HPDE6-E6E7 (cell line): ENCODE measurements at regions not wholly inside any gene's neighbourhood (a gene's known extent, or its start where the extent isn't known, plus 50 kb on each side); places are given as distances from the start of the nearest gene placed in this dataset.
A peak's percentile ranks its signal among the peaks of the same experiment; 100 is the strongest.

Source experiments
- DNase-seq: peaks from one replicate; pipeline ENCODE4 v3.0.0; 2011; ENCODE audit warnings: missing footprints; ENCODE audit errors: extremely low spot score

DNA sequence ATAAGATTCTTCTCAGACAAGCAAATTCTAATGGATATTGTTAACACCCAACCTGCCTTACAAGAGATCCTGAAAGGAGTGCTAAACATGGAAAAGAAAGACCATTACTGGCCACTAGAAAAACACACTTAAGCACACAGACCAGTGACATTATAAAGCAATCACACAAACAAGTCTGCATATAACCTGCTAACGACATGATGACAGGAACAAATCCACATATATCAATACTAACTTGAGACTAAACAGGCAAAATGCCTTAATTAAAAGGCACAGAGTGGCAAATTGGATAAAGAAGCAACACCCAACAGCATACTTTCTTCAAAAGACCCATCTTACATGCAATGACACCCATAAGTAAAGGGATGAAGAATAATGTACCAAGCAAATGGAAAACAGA, 100.5 kb upstream of the PCDH18 start:
- no peak for DNase-seq

DNA sequence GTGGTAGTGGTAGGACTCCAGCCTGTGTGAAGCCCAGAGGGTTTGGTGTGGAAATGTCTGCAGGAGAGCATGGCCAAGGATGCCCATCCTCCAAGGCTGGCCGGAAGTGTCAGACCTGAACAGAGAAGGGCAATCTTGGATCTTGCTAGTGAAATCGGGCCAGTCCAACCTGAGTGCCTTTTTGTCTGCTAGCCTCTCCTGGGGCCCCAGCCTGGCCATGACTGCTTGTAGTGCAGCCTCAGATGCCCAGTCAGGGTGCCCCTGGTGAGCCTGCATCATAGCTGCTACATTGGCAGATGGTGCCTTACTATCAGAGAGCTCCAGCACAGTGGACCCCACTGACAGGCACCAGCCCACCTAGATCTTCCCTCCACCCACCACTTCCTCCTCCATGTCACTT, 99.3 kb upstream of the PCDH18 start:
- DNase-seq = no peak

DNA sequence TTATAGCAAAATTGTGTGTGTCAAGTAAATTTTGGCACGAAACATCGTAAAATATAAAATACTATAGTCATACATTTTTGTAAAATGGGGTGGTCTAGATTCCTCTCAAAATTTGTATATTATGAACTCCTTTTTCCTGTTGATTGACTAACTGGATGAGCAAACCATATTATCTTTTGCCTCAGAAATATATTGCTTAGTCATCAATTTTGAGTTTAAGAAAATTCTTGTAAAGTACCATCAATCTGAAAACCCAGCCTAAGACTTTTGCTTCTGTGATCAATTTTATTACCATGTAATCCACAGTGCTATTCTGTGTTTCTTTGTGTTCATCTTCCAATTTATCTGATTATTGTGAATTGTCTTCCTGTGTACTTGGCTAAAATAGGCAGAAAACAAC, 98.0 kb upstream of the PCDH18 start:
- DNase-seq = no peak

DNA sequence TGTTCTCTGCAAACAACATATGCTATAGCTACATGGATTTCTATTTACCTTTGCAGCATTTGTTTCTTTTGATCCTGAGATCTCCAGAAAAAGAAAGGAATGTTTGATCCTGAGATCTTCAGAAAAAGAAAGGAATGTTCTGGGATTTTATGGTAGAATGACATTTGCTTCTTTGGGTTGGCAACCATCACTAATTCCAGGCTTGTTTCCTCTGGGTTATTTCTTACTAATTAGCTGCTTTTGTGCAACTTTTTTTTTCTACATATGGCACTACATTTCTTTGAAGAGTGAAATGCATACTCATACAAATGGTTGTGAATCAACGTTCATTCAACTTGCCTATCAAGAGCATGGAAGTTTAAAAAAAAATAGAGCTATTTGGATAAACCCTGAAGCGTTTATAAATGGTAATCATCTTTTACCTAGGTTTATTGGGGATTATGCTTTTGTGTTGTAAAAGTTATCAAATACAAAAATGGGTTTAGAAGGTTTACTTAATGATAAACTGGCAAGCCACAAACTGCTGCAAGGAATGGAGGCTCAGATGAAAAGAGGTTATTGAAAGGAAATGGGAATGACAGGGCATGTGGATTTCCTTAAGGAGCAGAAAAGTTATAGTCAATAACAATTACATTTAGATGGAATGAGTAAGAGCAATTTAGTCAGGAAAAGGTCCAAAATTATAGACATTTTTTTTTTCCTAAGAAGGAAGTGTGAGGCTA, 95.6 kb upstream of the PCDH18 start:
- DNase-seq = no peak

DNA sequence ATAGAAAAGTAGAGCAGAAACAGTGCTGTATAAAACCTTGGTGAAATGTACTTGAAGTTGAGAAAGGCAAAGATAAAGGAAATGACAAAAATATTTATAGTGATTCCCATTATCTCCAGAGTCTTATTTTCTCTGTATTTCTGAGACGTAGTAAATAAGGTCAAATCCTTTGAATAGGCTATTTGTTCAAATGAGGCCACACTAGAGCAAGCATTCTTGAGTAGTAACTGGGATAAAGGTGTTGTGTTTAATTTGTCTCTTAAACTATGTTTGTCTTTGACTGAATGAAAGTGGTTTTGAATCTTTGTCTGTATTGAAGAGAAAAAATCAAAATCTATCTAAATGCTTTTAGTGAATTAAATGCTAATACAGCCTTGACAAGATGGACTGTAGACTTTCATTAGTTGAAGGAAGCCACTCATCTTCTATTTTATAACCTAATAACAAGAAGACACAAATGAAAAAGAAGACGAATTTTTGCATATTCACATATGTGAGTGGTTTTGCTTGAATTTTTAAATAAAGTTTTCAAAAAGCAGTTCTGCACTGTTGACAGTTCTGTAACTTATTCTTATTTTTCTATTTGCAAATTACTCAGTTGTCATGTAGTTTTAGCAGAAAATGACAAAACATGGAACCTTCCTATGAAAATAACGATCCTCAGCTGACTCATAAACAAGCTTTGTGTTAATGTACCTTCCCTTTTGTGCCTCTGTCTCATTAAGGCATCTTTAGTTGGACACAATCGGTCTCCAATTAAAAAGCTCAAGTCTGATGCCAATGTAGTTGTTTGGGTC, 94.8 kb upstream of the PCDH18 start:
- DNase-seq = no peak

DNA sequence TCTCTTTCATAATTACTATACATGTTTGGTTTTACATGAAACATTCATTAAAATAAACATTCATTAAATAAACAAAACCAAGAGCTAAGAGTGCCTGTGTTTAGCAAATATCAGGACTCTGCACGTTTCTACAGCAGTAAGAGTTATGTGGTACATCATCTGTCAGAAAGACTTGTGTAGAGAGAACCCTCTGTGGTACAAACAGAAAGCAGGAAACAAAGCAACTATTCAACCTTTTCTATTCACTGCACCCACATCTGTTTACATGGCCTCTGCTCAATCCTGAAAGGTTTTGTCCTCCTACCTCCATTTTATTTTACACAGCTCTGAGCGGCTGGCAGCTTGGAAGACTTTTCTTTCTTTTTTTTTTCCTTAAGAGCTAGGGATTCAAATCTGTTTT, 90.7 kb upstream of the PCDH18 start:
- DNase-seq = no peak

DNA sequence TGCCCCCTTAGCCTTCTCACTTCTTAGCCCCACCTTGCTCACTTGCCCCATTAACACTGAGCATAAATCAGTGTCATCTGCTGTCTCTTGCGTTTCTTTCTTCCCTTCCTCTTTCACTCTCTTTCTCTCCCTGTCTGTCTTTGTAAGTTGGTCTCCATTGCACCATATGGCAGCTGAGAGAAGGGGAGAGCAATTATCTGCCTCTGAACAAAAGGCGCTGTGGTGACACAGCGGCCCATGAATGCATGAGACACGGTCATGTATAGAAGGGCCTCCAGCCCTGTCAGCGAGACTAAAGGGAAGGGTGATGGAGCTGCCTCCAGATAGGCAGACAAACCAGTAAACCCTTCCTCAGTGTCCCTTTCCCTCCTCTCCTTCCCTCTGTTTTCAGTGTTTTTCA, 88.8 kb upstream of the PCDH18 start:
- no peak for DNase-seq

DNA sequence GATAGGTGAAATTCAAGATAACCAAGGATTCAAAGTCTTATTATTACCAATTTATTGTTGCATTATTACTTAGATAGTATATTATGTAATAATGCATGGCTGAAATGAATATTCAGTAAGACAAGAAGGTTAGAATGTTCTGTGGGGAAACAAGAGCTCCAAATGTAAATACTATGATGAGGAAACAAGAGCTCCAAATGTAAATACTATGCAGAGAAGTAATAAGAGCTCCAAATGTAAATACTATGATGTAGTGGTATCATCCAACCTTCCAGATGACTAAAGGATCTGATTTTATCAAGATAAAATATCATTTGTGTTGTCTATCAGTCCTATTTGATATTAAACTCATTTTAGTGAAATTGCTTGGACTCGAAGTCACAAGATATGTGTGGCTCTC, 82.2 kb upstream of the PCDH18 start:
- DNase-seq = no peak

DNA sequence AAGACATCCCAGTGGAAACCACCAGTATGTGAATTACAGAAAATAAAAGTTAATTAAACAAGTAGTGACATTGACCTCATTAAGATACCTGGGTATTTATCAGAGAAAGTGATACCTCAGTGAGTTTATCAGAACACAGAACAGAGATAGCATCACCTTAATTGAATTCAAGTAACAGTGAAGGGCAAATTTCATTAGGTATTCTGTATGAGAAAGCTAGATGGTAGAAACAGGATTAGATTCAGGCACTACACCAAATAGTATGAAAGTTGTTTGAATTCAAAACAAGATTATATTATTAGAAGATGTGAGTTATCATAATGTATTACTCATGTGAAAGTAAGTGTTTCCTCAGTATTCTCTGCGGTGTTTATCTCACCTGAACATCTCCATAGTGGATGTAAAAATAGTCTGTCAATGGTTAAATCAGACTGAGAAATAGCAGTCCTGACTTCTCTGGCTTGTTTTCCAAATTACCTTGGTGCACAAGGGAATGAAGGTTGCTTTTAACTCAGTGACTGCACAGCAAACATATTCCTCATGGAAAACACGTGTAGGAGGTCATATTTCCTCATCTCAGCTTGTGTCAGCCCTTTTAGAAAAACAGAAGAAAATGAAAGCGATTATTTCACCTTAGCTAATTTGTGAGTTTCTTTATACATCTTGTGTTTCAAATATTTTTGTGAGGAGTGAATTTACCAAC, 79.9 kb upstream of the PCDH18 start:
- DNase-seq = no peak

DNA sequence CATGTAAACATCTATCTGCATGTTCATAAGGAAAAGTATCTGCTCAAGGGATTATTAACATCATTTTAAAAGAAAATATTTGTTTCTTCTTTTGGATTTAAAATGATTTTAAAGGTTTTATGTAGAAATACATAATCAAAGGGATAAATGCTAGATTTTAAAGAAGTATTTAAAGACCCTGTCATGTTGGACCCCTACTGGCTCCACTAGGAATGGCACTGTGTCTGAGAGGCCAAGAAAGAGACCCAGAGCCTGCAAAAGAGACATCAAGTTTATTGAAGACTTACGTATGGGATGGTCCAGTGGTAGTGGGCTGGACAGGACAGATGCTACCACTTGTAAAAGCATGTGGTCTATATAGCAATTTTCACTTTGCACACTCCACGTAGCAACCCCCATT, 78.7 kb upstream of the PCDH18 start:
- DNase-seq = no peak

DNA sequence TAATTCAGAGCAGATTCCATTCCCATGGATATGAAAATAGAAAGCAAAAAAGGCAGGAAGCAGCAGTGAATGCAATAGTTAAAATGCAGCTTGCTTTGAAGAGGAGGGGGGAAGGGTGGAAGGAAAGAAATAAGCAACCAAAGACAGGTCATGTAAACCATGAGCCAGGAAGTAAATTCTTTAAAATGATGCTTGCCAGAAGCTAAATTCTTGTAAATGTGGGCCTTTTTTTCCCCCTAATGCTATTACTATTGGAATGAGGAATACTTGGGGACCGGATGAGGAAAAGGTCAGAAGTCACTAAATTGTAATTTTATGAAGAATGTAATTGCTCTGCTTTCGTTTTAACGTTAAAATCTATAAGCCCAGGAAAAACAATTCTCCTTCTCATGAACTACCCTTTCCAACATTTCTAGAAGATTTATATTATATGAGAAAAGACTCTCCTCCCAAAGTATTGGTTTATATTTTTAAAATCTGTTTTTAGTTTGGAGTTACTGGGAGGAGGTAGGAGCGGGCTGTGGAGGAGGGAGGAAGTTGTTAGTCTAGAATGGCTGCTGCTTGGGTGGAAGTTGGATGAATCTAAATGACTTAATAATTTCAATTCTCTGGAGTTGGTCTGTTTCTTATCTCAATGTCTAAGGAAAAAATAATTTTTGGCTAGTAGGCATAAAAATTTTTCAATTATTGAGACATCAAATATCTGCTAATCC, 77.6 kb upstream of the PCDH18 start:
- DNase-seq = no peak

DNA sequence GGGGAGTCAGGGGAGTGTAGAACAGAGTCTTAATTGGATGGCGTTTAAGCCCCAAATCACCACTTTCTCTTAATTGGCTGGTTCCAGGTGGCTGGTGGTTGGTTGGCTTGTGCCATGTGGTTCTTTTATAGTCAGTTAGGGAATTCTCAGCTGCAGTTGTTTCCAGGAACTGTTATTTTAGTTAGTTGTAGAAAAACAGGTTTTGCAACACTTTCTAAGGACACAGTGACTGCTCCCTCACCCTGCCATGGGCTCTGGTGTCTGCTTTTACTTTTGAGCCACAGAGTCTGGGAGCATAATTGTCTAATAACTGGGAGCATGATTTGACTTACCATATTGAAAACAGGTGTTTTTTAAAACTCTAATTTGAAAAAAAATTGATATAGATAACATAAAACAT, 75.8 kb upstream of the PCDH18 start:
- peak; percentile 13 for DNase-seq

DNA sequence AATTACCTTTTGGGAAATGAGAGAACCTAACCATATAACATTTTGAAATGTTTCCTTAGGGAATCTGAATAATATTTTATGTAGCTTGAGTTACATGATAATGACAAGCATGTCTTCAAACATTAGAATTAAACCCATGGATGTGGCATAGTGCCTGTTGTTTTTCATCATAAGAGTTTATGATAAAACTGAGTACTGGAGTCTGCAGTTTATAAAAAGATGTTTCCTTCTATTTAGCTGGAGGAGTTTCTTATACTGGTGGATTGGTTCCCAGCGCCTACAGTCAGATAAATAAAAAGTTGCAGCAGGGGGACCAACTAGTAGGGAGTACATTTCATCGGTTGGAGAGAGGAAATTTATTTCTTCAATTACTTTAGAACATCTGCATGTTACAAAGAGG, 70.1 kb upstream of the PCDH18 start:
- DNase-seq = no peak

DNA sequence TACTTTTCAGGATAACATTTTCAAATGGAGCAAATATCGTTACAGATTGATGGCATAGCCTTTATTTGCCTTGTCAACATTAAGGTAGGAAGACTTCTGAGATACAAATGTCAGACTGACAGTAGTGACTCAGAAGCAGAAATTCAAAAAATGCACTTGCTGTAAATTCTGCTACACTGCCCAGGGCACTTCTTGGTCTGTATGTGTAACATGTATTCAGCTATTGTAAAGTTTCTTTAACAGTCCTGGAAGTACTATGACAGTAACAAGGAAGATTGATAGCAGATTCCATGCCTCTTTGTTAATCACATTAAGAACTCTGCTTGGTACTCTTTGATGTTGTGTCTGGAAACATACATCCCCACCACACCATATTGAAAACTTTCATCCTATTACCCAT, 69.6 kb upstream of the PCDH18 start:
- no peak for DNase-seq

DNA sequence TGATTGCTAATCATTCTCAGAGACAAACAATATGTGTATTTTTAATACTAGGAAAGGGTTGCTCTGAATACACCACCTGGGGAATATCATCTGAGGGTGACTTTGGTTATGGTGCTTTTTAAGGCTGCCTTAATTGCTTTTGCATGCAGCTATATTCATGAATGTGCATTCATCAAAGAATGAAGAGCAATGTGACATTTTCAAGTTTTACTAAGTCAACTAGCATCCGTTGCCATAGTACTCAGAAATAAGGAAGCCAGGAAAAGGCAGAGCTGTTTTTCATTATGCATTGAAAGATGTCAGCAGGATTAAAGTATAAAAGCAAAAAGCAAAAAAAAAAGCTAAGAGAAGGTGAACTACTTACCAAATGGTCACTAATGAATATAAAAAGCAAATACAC, 67.4 kb upstream of the PCDH18 start:
- DNase-seq = no peak

DNA sequence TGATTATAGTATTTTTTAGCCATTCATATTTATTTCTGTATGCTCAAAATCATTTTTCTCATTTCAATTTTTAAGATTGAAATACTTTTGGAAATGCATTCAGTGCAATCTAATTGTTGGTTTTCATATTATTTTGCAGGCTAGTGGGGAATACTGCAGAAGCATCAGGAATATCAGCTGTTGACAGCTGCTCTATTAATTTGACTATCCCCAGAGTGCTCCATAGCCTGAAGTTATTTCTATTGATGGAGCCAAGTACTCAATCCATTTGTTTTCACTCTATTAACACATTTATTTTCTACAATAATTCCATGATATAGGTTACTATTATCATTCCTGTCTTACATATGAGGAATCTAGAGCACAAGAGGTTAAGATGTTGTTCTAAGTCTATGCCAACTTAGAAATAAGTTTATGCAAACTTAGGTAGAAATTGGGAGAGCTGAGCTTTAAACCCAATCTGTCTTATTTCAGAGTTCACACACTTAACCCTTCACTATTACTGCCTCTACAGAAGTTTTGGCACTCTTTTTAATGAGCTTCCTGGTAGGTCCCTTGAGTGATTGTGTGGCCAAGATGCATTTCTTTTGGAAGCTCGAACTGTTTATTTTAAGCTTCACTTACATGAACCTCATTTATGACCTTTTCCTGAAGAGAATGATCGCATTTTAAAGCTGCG, 65.6 kb upstream of the PCDH18 start:
- no peak for DNase-seq

DNA sequence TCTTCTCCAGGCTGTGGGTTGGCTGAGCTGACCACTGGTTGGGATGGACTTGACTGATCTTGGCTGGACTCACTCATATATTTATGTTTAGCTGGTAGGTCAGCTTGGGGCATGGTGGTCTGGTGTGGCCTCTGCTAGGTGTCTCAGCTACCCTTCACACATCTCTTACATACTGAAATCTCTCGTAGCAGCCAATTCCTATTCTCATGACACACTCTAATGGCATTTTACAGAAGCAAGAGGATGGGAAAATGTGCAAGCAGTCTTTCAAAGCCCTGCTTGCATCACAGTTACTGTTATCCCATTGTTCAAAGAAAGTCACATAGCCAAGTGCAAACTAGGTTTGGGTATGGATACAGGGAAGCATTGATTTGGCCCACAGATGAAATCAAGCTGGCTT, 55.5 kb upstream of the PCDH18 start:
- DNase-seq = no peak

DNA sequence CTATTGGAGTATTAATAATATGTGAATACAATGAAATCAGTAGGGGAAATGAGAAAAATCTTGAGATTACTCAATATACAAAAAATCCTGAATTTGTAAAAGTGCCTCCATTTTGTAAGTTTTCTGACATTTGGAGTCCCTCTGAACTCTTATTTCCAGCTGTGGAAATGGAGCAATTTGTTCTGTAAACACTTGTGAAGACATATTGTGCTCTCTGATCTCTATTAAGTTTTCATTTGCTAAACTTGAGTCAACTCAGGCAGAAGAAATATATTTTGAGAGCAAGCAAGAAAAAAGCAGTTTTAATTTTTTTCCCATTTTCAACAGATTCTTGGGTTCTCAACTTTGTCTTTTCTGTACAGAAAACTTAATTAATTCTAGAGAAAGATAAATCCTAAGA, 51.4 kb upstream of the PCDH18 start:
- no peak for DNase-seq
